ENCODE measurements at regions not wholly inside any gene's neighbourhood (a gene's known extent, or its start where the extent isn't known, plus 50 kb on each side); places are given as distances from the start of the nearest gene placed in this dataset.

GRCh38 chr3:41002104-41002503 lies 197.2 kb upstream of the CTNNB1 start:
- Histone ChIP-seq H2AK5ac (ENCODE audit: insufficient read length, low read length) (no peak overlapping the region), H3K23ac (ENCODE audit: insufficient read length, low read depth, low read length) (no peak overlapping the region), H3K27me3 (ENCODE audit: insufficient read depth, low read length) (no peaks in the 10 kb centered on the region), H4K5ac (ENCODE audit: insufficient read length, low read depth, low read length) (no peak overlapping the region), H3K9ac (ENCODE audit: extremely low read depth, insufficient read length, low read length) (no peak overlapping the region), H3T11ph (ENCODE audit: low read length) (no peak overlapping the region), H3K18ac (ENCODE audit: insufficient read length, low read depth, low read length) (no peak overlapping the region), H3K79me1 (ENCODE audit: insufficient read depth, low read depth, low read length, poor library complexity, severe bottlenecking) (no peaks in the 10 kb centered on the region), H3K56ac (ENCODE audit: insufficient read length, low read depth, low read length) (no peak overlapping the region), H2BK15ac (ENCODE audit: low read depth, low read length) (no peak overlapping the region), H3K79me2 (ENCODE audit: insufficient read depth, low read length) (no peaks in the 10 kb centered on the region), H3K9me3 (ENCODE audit: control insufficient read depth, low read depth, low read length) (no peaks in the 10 kb centered on the region), H2BK5ac (ENCODE audit: insufficient read length, low read length) (no peak overlapping the region), H2AFZ (ENCODE audit: low read length) (no peak overlapping the region), H3K4ac (ENCODE audit: low read depth, low read length) (no peak overlapping the region), H2BK120ac (ENCODE audit: low read depth, low read length, poor library complexity, severe bottlenecking) (no peak overlapping the region), H4K20me1 (ENCODE audit: control insufficient read depth, insufficient read depth, insufficient read length) (no peaks in the 10 kb centered on the region), H3K4me1 (ENCODE audit: insufficient read depth, low read length) (peaks cover 14% of the 10 kb centered on the region; the same call in 1 of the 2 replicates), H2BK20ac (ENCODE audit: low read depth, low read length, poor library complexity, severe bottlenecking) (no peak overlapping the region), H3K27ac (ENCODE audit: insufficient read length, low read depth, low read length) (no peak overlapping the region), H4K91ac (ENCODE audit: insufficient read length, low read depth, low read length) (no peak overlapping the region), H3K14ac (ENCODE audit: insufficient read depth, low read length) (no peak overlapping the region), H4K8ac (replicated peaks; ENCODE audit: insufficient read length, low read depth, low read length) (no peak overlapping the region), H2BK12ac (ENCODE audit: insufficient read length, low read depth, low read length) (no peak overlapping the region), H3K23me2 (ENCODE audit: insufficient read length, low read depth, low read length, poor library complexity, severe bottlenecking) (peaks cover 5% of the 10 kb centered on the region), H3K4me2 (ENCODE audit: insufficient read depth, insufficient read length, low read length) (no peak overlapping the region)
- no CpG with 5 or more reads among the region's 4 CpGs for WGBS (ENCODE audit: extremely low coverage, insufficient read length, low lambda C conversion rate)
- H3K4me1 Mint-ChIP-seq, result peaks cover 39 to 52% of the 10 kb centered on the region in 2 experiments
- no peaks in the 10 kb centered on the region; a peak in 2 of 5 replicates for H3K9me3 Mint-ChIP-seq
- H3K27ac Mint-ChIP-seq, result no peak overlapping the region
- TF ChIP-seq CTCF (conservative IDR thresholded peaks at IDR 0.05), result no peak
- DNase-seq, result no peak
- no peaks in the 10 kb centered on the region; a peak in 1 of 7 replicates for H3K36me3 Mint-ChIP-seq (ENCODE audit: insufficient read depth in 1 of 3, low read depth in 3 of 3)
- 0 out of 2 replicates have a peak, but pooled peaks cover 1% of the 10 kb centered on the region for H3K27me3 Mint-ChIP-seq (ENCODE audit: low read depth)
- H3K4me3 Mint-ChIP-seq, result no peak overlapping the region

All from H9 (cell line).